Gastrocnemius medialis (tissue), 4 donors: ENCODE measurements at regions not wholly inside any gene's neighbourhood (a gene's known extent, or its start where the extent isn't known, plus 50 kb on each side); places are given as distances from the start of the nearest gene placed in this dataset.

ENCODE experiments used
- ATAC-seq, 2 donors: fragments of 150-250 bp; one replicate each; pipeline ENCODE4 v1.9.1; 2016
- DNase-seq, 2 donors: peaks; one replicate each; pipeline ENCODE4 v3.0.0-alpha.2; 2019
- H3K27ac ChIP-seq, 4 donors: fragments of 200-600 bp; sonication (generic); 1 replicate in 1 of 4; 2 replicates in 3 of 4; pipeline ENCODE4 v1.5.1; 2016 to 2018; ENCODE audit warnings: mild to moderate bottlenecking in 2 of 4, moderate library complexity in 1 of 4
- H3K27me3 ChIP-seq, 3 donors: fragments of 200-600 bp; sonication (generic) in 2 of 3; 1 replicate in 1 of 3; 2 replicates in 2 of 3; pipeline versions ENCODE4 v1.5.1 to v1.6.0; 2016 to 2019; ENCODE audit warnings: mild to moderate bottlenecking in 1 of 3, moderate library complexity in 1 of 3
- H3K36me3 ChIP-seq, 2 donors: fragments of 200-600 bp; sonication (generic) in 1 of 2; one replicate each; pipeline ENCODE4 v1.5.1; 2017 to 2018
- H3K4me1 ChIP-seq, 2 donors: fragments of 200-600 bp; sonication (generic) in 1 of 2; one replicate each; pipeline ENCODE4 v1.5.1; 2016 to 2017; ENCODE audit warnings: mild to moderate bottlenecking in 2 of 2
- H3K4me3 ChIP-seq, 4 donors: fragments of 200-600 bp; sonication (generic) in 3 of 4; 1 replicate in 1 of 4; 2 replicates in 3 of 4; pipeline ENCODE4 v1.5.1; 2016 to 2019; ENCODE audit warnings: mild to moderate bottlenecking in 2 of 4
- H3K9me3 ChIP-seq, 3 donors: fragments of 200-600 bp; sonication (generic) in 2 of 3; 1 replicate in 1 of 3; 2 replicates in 2 of 3; pipeline ENCODE4 v1.5.1; 2016 to 2019
- CTCF ChIP-seq, 5 experiments: fragments of 450-650 bp in 3 of 5; fragments of 200-600 bp in 2 of 5; sonication (generic) in 2 of 5; IDR thresholded peaks in 4 of 5; conservative IDR thresholded peaks in 1 of 5; 1 replicate in 4 of 5; 2 replicates in 1 of 5; pipeline ENCODE4 v1.5.1; 2016 to 2019; ENCODE audit warnings: antibody characterized with exemption in 5 of 5, mild to moderate bottlenecking in 3 of 5, moderate library complexity in 3 of 5
- POLR2A ChIP-seq, 2 donors: fragments of 450-650 bp; IDR thresholded peaks; one replicate each; pipeline ENCODE4 v1.6.1; 2017; ENCODE audit warnings: antibody characterized with exemption in 2 of 2, mild to moderate bottlenecking in 2 of 2, moderate library complexity in 2 of 2
- in situ Hi-C, 4 donors: fragments of 200-750 bp; cut with MboI; loops; one replicate each; pipeline versions ENCODE4 v1.15.0 to v1.8.0; 2017; ENCODE audit warnings: low sequenced_read_pairs in 4 of 4
- intact Hi-C: fragments of 100-400 bp; cut with DNase I; formaldehyde crosslinking; loops from one replicate; pipeline ENCODE4 v1.15.1; 2023; ENCODE audit warnings: low total_unique reads

DNA sequence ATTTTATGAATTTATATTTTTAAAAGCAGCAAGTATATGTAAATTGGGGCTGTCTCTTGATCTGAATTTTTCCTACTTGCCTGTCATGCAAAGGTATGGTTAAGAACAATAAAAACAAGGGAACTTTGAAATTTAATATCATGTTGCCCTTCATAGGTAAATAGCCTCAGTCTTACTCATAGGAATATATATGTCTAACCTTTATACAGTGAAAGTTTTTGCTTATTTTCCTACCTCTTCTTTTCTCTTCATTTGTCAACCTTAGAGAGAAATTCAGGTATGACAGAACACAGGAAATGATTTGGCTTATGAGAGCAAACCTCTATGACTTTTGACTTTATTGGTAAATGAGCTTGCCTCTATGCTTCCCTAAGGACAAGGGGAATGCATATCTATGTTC is 716.0 kb downstream of the CENPC start:
- no peaks in the 10 kb centered on the region for H3K36me3 ChIP-seq
- no peaks in the 10 kb centered on the region for H3K4me1 ChIP-seq
- H3K27me3 ChIP-seq: no peaks in the 10 kb centered on the region
- intact Hi-C loops: no loop called here
- ATAC-seq (no peak), DNase-seq (no peak)
- no peaks in the 10 kb centered on the region for H3K9me3 ChIP-seq
- no peak overlapping the region for H3K4me3 ChIP-seq
- no peak overlapping the region for H3K27ac ChIP-seq
- in situ Hi-C loops: no loop called here
- no peak for TF ChIP-seq CTCF (IDR thresholded peaks at IDR 0.05 in 4 of 5, conservative IDR thresholded peaks at IDR 0.05 in 1 of 5)
- no peak for TF ChIP-seq POLR2A (IDR thresholded peaks at IDR 0.05)

GRCh38 chr4:66820681-66821080 is 724.6 kb downstream of the CENPC start:
- in situ Hi-C loops: no loop called here
- intact Hi-C loops: no loop called here
- Histone ChIP-seq H3K4me3 (no peak overlapping the region), H3K27ac (no peak overlapping the region), H3K27me3 (no peaks in the 10 kb centered on the region), H3K36me3 (no peaks in the 10 kb centered on the region), H3K9me3 (no peaks in the 10 kb centered on the region), H3K4me1 (no peaks in the 10 kb centered on the region)
- TF ChIP-seq CTCF (IDR thresholded peaks at IDR 0.05 in 4 of 5, conservative IDR thresholded peaks at IDR 0.05 in 1 of 5) (no peak), POLR2A (IDR thresholded peaks at IDR 0.05) (no peak)
- DNase-seq (no peak), ATAC-seq (no peak)

DNA sequence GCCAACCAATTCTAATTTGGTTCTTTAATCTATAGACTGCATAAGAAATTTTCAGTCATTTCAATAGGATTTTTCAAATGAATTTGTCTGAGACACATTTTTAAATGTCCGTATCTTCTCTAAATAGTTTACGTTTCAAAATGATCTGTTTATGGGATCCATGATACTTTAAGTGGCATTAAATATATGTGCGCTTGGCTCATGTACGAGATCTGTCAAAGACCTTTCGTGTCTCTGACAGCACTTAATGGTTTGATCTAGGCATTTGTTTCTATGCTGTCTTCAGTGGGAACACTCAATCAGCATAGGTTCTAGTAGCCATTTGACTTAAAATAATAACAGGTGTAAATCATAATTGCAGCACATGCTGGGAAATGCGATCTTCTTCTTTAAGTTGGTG is 731.0 kb downstream of the CENPC start:
- TF ChIP-seq POLR2A (IDR thresholded peaks at IDR 0.05) (no peak), CTCF (IDR thresholded peaks at IDR 0.05 in 4 of 5, conservative IDR thresholded peaks at IDR 0.05 in 1 of 5) (no peak)
- Histone ChIP-seq H3K4me3 (no peak overlapping the region), H3K27ac (no peak overlapping the region), H3K4me1 (no peaks in the 10 kb centered on the region), H3K27me3 (no peaks in the 10 kb centered on the region), H3K9me3 (no peaks in the 10 kb centered on the region), H3K36me3 (no peaks in the 10 kb centered on the region)
- intact Hi-C loops: no loop called here
- ATAC-seq (no peak), DNase-seq (no peak)
- in situ Hi-C loops: no loop called here

GRCh38 chr4:66805582-66805981 is 739.7 kb downstream of the CENPC start:
- H3K4me1 ChIP-seq: no peaks in the 10 kb centered on the region
- no peak for TF ChIP-seq CTCF (IDR thresholded peaks at IDR 0.05 in 4 of 5, conservative IDR thresholded peaks at IDR 0.05 in 1 of 5)
- no peak for TF ChIP-seq POLR2A (IDR thresholded peaks at IDR 0.05)
- no peak overlapping the region for H3K27ac ChIP-seq
- no peak for DNase-seq
- no peaks in the 10 kb centered on the region for H3K9me3 ChIP-seq
- no peaks in the 10 kb centered on the region for H3K36me3 ChIP-seq
- H3K4me3 ChIP-seq: no peak overlapping the region
- no peak for ATAC-seq
- in situ Hi-C loops (no loop called here), intact Hi-C loops (no loop called here)
- no peaks in the 10 kb centered on the region for H3K27me3 ChIP-seq

DNA sequence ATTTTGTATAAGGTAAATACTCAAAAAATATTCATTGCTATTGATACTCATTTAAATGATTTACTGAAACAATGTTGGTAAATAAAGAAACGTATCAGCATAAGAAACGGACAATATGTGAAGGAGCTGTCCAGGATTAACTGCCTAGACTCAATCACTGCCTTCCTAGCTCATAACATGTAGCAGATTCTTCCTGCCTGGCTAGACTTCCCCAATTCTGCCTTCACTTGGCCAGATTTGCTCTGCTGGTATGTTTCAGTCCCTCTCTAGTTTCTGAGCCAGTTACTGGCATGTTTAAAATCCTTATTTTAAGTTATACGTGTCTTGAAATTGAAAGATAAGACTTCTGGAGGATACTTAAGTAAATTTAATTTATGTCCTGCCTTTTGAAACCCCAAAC is 740.3 kb downstream of the CENPC start:
- no peaks in the 10 kb centered on the region for H3K4me1 ChIP-seq
- no peak for TF ChIP-seq CTCF (IDR thresholded peaks at IDR 0.05 in 4 of 5, conservative IDR thresholded peaks at IDR 0.05 in 1 of 5)
- TF ChIP-seq POLR2A (IDR thresholded peaks at IDR 0.05): no peak
- in situ Hi-C loops: no loop called here

More for the DNA sequence above, 740.3 kb downstream of the CENPC start:
- intact Hi-C loops: no loop called here
- DNase-seq (no peak), ATAC-seq (no peak)
- Histone ChIP-seq H3K27me3 (no peaks in the 10 kb centered on the region), H3K36me3 (no peaks in the 10 kb centered on the region), H3K9me3 (no peaks in the 10 kb centered on the region), H3K27ac (no peak overlapping the region), H3K4me3 (no peak overlapping the region)
